ENCODE measurements at regions not wholly inside any gene's neighbourhood (a gene's known extent, or its start where the extent isn't known, plus 50 kb on each side); places are given as distances from the start of the nearest gene placed in this dataset.
"Not testable (repeated sequence)": the region's sequence is repeated elsewhere in the genome, so short reads cannot be mapped to it uniquely, and the experiment has no call there.

GRCh38 chr5:66281294-66281693 is 137.2 kb downstream of the SREK1 start:
- no peak for FAIRE-seq
- no peak for DNase-seq (ENCODE audit: insufficient read length, low spot score)
- no peak for TF ChIP-seq POLR2A (IDR thresholded peaks at IDR 0.05; ENCODE audit: low read depth, low read length)

GRCh38 chr5:66284588-66285342 is 140.7 kb downstream of the SREK1 start:
- TF ChIP-seq POLR2A (IDR thresholded peaks at IDR 0.05; ENCODE audit: low read depth, low read length), result no peak
- DNase-seq (ENCODE audit: insufficient read length, low spot score) (no peak), FAIRE-seq (no peak)

GRCh38 chr5:66285343-66285922 is 141.3 kb downstream of the SREK1 start:
- no peak for TF ChIP-seq POLR2A (IDR thresholded peaks at IDR 0.05; ENCODE audit: low read depth, low read length)
- DNase-seq (ENCODE audit: insufficient read length, low spot score) (no peak), FAIRE-seq (no peak)

GRCh38 chr5:66291771-66292170 is 147.7 kb downstream of the SREK1 start:
- FAIRE-seq, result no peak
- DNase-seq (ENCODE audit: insufficient read length, low spot score), result no peak
- TF ChIP-seq POLR2A (IDR thresholded peaks at IDR 0.05; ENCODE audit: low read depth, low read length), result no peak

GRCh38 chr5:66293851-66294250 is 149.8 kb downstream of the SREK1 start:
- FAIRE-seq; DNase-seq (ENCODE audit: insufficient read length, low spot score): not testable (repeated sequence)

GRCh38 chr5:66299463-66299862 is 155.4 kb downstream of the SREK1 start:
- no peak for TF ChIP-seq POLR2A (IDR thresholded peaks at IDR 0.05; ENCODE audit: low read depth, low read length)
- FAIRE-seq (no peak), DNase-seq (ENCODE audit: insufficient read length, low spot score) (no peak)

- TF ChIP-seq POLR2A (IDR thresholded peaks at IDR 0.05; ENCODE audit: low read depth, low read length), result no peak
- no peak for DNase-seq (ENCODE audit: insufficient read length, low spot score)
- FAIRE-seq, result no peak
Measured at GRCh38 chr5:66302344-66302743, 158.2 kb downstream of the SREK1 start.

- no peak for FAIRE-seq
- no peak for TF ChIP-seq POLR2A (IDR thresholded peaks at IDR 0.05; ENCODE audit: low read depth, low read length)
- peak; percentile 61 for DNase-seq (ENCODE audit: insufficient read length, low spot score)
Measured at GRCh38 chr5:66306105-66306843, 162.2 kb downstream of the SREK1 start.

GRCh38 chr5:66306844-66307315 is 162.8 kb downstream of the SREK1 start:
- no peak for TF ChIP-seq POLR2A (IDR thresholded peaks at IDR 0.05; ENCODE audit: low read depth, low read length)
- no peak for FAIRE-seq
- DNase-seq (ENCODE audit: insufficient read length, low spot score), result no peak

GRCh38 chr5:66307647-66308241 is 163.6 kb downstream of the SREK1 start:
- DNase-seq (ENCODE audit: insufficient read length, low spot score) (peak; percentile 32), FAIRE-seq (peak; percentile 20)
- no peak for TF ChIP-seq POLR2A (IDR thresholded peaks at IDR 0.05; ENCODE audit: low read depth, low read length)

- no peak for TF ChIP-seq POLR2A (IDR thresholded peaks at IDR 0.05; ENCODE audit: low read depth, low read length)
- DNase-seq (ENCODE audit: insufficient read length, low spot score) (no peak), FAIRE-seq (no peak)
Measured at GRCh38 chr5:66312266-66312665, 168.2 kb downstream of the SREK1 start.

GRCh38 chr5:66315784-66316183 is 171.7 kb downstream of the SREK1 start:
- FAIRE-seq (no peak), DNase-seq (ENCODE audit: insufficient read length, low spot score) (no peak)
- no peak for TF ChIP-seq POLR2A (IDR thresholded peaks at IDR 0.05; ENCODE audit: low read depth, low read length)

GRCh38 chr5:66322786-66323528 is 178.9 kb downstream of the SREK1 start:
- TF ChIP-seq POLR2A (IDR thresholded peaks at IDR 0.05; ENCODE audit: low read depth, low read length), result no peak
- DNase-seq (ENCODE audit: insufficient read length, low spot score) (no peak), FAIRE-seq (no peak)

GRCh38 chr5:66323529-66323895 is 179.4 kb downstream of the SREK1 start:
- DNase-seq (ENCODE audit: insufficient read length, low spot score), result no peak
- no peak for TF ChIP-seq POLR2A (IDR thresholded peaks at IDR 0.05; ENCODE audit: low read depth, low read length)
- FAIRE-seq, result no peak
